ENCODE measurements at regions not wholly inside any gene's neighbourhood (a gene's known extent, or its start where the extent isn't known, plus 50 kb on each side); places are given as distances from the start of the nearest gene placed in this dataset.

GRCh38 chr16:64312980-64313379 lies 808.9 kb downstream of the CDH11 start:
- H3K27ac ChIP-seq, result no peak overlapping the region
- no peaks in the 10 kb centered on the region for H3K36me3 ChIP-seq
- DNase-seq, result no peak
- no peaks in the 10 kb centered on the region for H3K4me1 ChIP-seq
- WGBS, 2 donors, result 81 to 91% methylated on average over 2 of the region's 2 CpGs
- H3K4me3 ChIP-seq, result no peak overlapping the region
- H3K9me3 ChIP-seq, result peaks cover 0 to 6% (median 4%) of the 10 kb centered on the region in 4 donors
- no peaks in the 10 kb centered on the region for H3K27me3 ChIP-seq
- TF ChIP-seq, protein P1, sequence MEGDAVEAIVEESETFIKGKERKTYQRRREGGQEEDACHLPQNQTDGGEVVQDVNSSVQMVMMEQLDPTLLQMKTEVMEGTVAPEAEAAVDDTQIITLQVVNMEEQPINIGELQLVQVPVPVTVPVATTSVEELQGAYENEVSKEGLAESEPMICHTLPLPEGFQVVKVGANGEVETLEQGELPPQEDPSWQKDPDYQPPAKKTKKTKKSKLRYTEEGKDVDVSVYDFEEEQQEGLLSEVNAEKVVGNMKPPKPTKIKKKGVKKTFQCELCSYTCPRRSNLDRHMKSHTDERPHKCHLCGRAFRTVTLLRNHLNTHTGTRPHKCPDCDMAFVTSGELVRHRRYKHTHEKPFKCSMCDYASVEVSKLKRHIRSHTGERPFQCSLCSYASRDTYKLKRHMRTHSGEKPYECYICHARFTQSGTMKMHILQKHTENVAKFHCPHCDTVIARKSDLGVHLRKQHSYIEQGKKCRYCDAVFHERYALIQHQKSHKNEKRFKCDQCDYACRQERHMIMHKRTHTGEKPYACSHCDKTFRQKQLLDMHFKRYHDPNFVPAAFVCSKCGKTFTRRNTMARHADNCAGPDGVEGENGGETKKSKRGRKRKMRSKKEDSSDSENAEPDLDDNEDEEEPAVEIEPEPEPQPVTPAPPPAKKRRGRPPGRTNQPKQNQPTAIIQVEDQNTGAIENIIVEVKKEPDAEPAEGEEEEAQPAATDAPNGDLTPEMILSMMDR (IDR thresholded peaks at IDR 0.05), result no peak
- TF ChIP-seq POLR2AphosphoS5 (IDR thresholded peaks at IDR 0.05) (no peak), POLR2A (IDR thresholded peaks at IDR 0.05) (no peak), EP300 (IDR thresholded peaks at IDR 0.05) (no peak)
- intact Hi-C loops (cut with DNase I), result no loop called here

DNA sequence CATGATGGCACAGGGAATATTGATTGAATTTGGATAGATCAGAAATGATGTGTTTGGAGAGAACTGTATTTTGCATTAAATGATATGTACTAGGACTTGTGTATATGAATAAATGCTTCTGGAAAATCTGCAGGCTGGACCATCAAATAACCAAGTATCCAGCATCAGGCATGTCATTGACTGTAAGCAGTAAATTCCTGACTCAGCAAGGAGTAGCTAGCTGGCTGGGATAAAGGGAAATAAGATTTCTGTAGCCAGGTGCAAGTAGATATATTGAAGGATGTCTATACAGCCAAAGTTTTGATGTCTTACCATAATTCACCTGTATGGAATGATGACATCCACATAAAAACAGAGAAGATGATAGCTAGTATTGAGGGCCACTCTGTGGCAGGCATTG lies 809.6 kb downstream of the CDH11 start:
- Histone ChIP-seq H3K27ac (no peak overlapping the region), H3K36me3 (no peaks in the 10 kb centered on the region), H3K4me1 (no peaks in the 10 kb centered on the region), H3K4me3 (no peak overlapping the region), H3K27me3 (no peaks in the 10 kb centered on the region), H3K9me3 (peaks cover 0 to 6% (median 4%) of the 10 kb centered on the region in 4 donors)
- intact Hi-C loops (cut with DNase I), result no loop called here
- TF ChIP-seq POLR2A (IDR thresholded peaks at IDR 0.05) (no peak), EP300 (IDR thresholded peaks at IDR 0.05) (no peak), POLR2AphosphoS5 (IDR thresholded peaks at IDR 0.05) (no peak)
- TF ChIP-seq, protein P1 (IDR thresholded peaks at IDR 0.05), result no peak
- DNase-seq, result no peak

DNA sequence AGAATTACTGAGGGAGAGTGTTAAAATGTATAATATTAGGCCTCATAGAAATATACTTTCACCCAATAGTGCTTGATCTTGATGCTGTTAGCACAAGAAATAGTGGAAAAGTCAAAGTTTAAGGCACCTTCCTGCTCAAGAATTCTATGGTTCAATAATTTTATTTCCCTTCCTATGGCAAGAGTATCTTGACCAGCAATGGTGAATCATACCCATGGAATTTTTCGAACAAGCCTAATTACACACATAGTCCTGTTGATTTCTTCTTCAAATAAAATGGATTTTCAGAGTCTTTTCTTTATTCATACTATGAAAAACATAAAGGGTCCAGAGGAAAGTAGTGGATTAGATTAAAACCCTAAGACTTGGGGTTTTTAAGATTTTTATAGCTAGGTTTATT lies 810.6 kb downstream of the CDH11 start:
- no peak overlapping the region for H3K27ac ChIP-seq
- 85 to 93% methylated on average over 1 of the region's 1 CpG for WGBS, 2 donors
- intact Hi-C loops (cut with DNase I), result no loop called here
- H3K27me3 ChIP-seq, result no peaks in the 10 kb centered on the region
- H3K9me3 ChIP-seq, result peaks cover 0 to 6% (median 4%) of the 10 kb centered on the region in 4 donors
- TF ChIP-seq, protein P1 (IDR thresholded peaks at IDR 0.05), result no peak
- no peak for TF ChIP-seq POLR2AphosphoS5 (IDR thresholded peaks at IDR 0.05)
- no peak for TF ChIP-seq POLR2A (IDR thresholded peaks at IDR 0.05)
- no peak for TF ChIP-seq EP300 (IDR thresholded peaks at IDR 0.05)
- H3K4me1 ChIP-seq, result no peaks in the 10 kb centered on the region
- DNase-seq, result no peak
- no peak overlapping the region for H3K4me3 ChIP-seq
- no peaks in the 10 kb centered on the region for H3K36me3 ChIP-seq

DNA sequence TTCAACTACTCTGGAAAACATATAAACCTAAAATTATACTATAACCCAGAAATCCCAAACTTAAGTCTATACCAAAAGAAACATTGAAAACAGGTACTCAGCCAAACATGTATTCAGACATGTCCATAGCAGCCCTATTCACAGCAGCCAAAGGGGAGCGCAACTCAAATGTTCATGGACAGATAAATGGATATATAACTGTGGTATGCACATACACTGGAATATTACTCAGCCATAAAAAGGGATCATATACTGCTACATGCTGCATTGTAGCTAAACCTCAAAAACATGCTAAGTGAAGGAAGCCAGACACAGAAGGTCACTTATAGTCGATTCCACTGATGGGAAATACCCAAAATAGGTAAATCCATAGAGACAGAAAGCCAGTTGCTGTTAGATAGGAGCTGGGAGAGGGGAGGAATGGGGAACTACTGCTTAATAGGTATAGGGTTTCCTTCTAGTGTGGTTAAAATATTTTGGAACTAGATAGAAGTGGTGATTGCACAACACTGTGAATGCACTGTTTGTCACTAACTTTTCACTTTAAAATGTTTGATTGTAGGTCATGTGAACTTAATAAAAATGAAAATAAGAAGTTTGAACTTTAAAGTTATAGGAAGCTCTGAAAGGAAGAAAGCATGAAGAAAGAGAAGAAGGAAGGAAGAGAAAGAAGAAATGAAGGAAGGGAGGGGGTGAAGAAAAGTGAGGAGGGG lies 812.3 kb downstream of the CDH11 start:
- Histone ChIP-seq H3K36me3 (no peaks in the 10 kb centered on the region), H3K27me3 (no peaks in the 10 kb centered on the region), H3K27ac (no peak overlapping the region), H3K4me3 (no peak overlapping the region), H3K4me1 (no peaks in the 10 kb centered on the region), H3K9me3 (peaks cover 0 to 6% (median 4%) of the 10 kb centered on the region in 4 donors)
- 55 to 78% methylated on average over 2 of the region's 2 CpGs for WGBS, 2 donors
- intact Hi-C loops (cut with DNase I), result no loop called here
- TF ChIP-seq, protein P1 (IDR thresholded peaks at IDR 0.05), result no peak
- TF ChIP-seq POLR2A (IDR thresholded peaks at IDR 0.05), result no peak
- TF ChIP-seq EP300 (IDR thresholded peaks at IDR 0.05), result no peak
- no peak for TF ChIP-seq POLR2AphosphoS5 (IDR thresholded peaks at IDR 0.05)
- no peak for DNase-seq

DNA sequence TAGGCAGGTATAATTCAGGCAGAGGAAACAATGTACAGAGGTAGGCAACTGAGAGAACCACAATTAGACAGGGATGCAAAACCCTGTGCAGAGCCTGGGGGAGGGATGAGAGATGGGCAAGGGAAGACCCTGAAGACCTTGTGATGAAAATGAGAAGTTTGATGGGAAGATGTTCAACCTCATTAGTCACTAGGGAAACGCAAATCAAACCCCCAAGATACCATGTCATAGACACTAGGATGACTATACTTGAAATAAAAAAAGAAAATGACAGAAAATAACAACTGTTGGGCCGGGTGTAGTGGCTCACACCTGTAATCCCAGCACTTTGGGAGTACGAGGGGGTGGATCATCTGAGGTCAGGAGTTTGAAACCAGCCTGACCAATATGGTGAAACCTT lies 813.1 kb downstream of the CDH11 start:
- H3K4me3 ChIP-seq, result no peak overlapping the region
- no peaks in the 10 kb centered on the region for H3K4me1 ChIP-seq
- H3K27ac ChIP-seq, result no peak overlapping the region
- no peaks in the 10 kb centered on the region for H3K36me3 ChIP-seq
- no peak for TF ChIP-seq POLR2AphosphoS5 (IDR thresholded peaks at IDR 0.05)
- TF ChIP-seq, protein P1 (IDR thresholded peaks at IDR 0.05), result no peak
- TF ChIP-seq EP300 (IDR thresholded peaks at IDR 0.05), result no peak
- no peak for TF ChIP-seq POLR2A (IDR thresholded peaks at IDR 0.05)
- intact Hi-C loops (cut with DNase I), result no loop called here
- 85% methylated on average over 3 of the region's 3 CpGs for WGBS, 2 donors
- H3K27me3 ChIP-seq, result no peaks in the 10 kb centered on the region
- DNase-seq, result no peak
- H3K9me3 ChIP-seq, result peaks cover 0 to 6% (median 4%) of the 10 kb centered on the region in 4 donors
